ENCODE measurements at regions not wholly inside any gene's neighbourhood (a gene's known extent, or its start where the extent isn't known, plus 50 kb on each side); places are given as distances from the start of the nearest gene placed in this dataset.

DNA sequence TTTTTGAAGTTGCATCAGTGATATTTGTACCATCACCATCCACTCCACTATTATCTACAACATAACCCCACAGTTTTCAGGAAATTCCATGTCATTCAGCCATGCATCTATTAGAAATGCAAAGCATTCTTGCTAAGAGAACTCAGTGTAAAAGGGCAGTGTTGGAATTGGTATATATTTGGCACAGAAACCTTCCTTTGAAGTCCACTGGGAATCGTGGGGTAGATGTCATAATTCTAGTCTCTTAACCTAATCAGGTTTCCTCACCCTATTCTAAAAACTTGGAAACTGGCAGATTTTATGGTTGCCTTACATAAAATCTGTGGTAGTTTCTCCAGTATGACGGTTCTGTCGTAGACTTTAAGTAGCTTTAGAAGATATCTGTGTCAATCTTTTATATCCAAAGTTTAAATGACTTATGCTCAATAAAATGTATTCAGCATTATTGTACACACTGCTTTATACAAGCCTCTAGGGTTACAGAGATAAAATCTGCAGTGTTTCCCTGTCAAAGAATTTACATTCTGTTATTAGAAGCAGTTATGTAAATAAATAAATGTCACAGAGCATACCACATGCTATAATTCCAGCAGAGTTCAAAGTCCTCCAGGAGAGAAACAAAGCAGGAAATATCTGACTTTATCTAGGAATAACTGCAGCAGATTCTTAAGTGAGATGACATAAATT is 704.4 kb upstream of the CELF2 start:
- Histone ChIP-seq H3K4me3 (replicated peaks in 1 of 3; ENCODE audit: insufficient read depth in 1 of 3, low read depth in 1 of 3, low read length in 3 of 3) (no peak overlapping the region), H3K9me3 (replicated peaks; ENCODE audit: control insufficient read depth, insufficient read depth, low read length) (no peaks in the 10 kb centered on the region), H3K4me2 (ENCODE audit: insufficient read depth, low read length) (no peak overlapping the region), H3K36me3 (ENCODE audit: control insufficient read depth in 2 of 2, extremely low read depth in 1 of 2, insufficient read depth in 2 of 2, low read length in 2 of 2) (no peaks in the 10 kb centered on the region), H3K27me3 (ENCODE audit: control insufficient read depth in 2 of 2, insufficient read depth in 2 of 2, low read length in 2 of 2) (no peaks in the 10 kb centered on the region), H3K9me1 (replicated peaks; ENCODE audit: control insufficient read depth, extremely low read depth, insufficient read depth, low read length) (no peaks in the 10 kb centered on the region), H3K9ac (replicated peaks; ENCODE audit: extremely low read depth, insufficient read depth, low read length) (no peak overlapping the region), H2AFZ (ENCODE audit: low read depth, low read length) (no peak overlapping the region), H3K79me2 (ENCODE audit: control insufficient read depth, insufficient read depth, low read length) (no peaks in the 10 kb centered on the region), H4K20me1 (replicated peaks; ENCODE audit: control insufficient read depth, extremely low read depth, insufficient read depth, low read length) (no peaks in the 10 kb centered on the region), H3K4me1 (ENCODE audit: control insufficient read depth, extremely low read depth, insufficient read depth, low read length) (no peaks in the 10 kb centered on the region), H3K27ac (ENCODE audit: insufficient read depth, low read depth, low read length) (no peak overlapping the region)
- dilution Hi-C loops (cut with MboI; ENCODE audit: extremely low pct_ligation_motif_present, low sequenced_read_pairs) (no loop called here), intact Hi-C loops (cut with micrococcal nuclease) (no loop called here)
- no TSS peak for BruUV-seq (replicated peaks)
- ChIA-PET POLR2A (no interaction called here), CTCF (no interaction called here)
- FAIRE-seq: no peak
- no peak for DNase-seq (ENCODE audit: low read depth, low spot score)
- TF ChIP-seq FOS (IDR thresholded peaks at IDR 0.05; ENCODE audit: borderline replicate concordance, insufficient read depth, low read length) (no peak), MYC (IDR thresholded peaks at IDR 0.05; ENCODE audit: low read depth, low read length) (no peak), POLR2AphosphoS5 (IDR thresholded peaks at IDR 0.05; ENCODE audit: insufficient read depth, low read depth, low read length) (no peak), GATA2 (IDR thresholded peaks at IDR 0.05; ENCODE audit: insufficient read depth, insufficient read length, low read depth, low read length) (no peak), POLR2A (IDR thresholded peaks at IDR 0.05; ENCODE audit: low read depth, low read length) (no peak), EZH2 (IDR thresholded peaks at IDR 0.05; ENCODE audit: borderline replicate concordance, low read depth, low read length, severe bottlenecking) (no peak), JUN (IDR thresholded peaks at IDR 0.05; ENCODE audit: borderline replicate concordance, insufficient read depth, insufficient read length, low read depth) (no peak)
- TF ChIP-seq, protein P1, sequence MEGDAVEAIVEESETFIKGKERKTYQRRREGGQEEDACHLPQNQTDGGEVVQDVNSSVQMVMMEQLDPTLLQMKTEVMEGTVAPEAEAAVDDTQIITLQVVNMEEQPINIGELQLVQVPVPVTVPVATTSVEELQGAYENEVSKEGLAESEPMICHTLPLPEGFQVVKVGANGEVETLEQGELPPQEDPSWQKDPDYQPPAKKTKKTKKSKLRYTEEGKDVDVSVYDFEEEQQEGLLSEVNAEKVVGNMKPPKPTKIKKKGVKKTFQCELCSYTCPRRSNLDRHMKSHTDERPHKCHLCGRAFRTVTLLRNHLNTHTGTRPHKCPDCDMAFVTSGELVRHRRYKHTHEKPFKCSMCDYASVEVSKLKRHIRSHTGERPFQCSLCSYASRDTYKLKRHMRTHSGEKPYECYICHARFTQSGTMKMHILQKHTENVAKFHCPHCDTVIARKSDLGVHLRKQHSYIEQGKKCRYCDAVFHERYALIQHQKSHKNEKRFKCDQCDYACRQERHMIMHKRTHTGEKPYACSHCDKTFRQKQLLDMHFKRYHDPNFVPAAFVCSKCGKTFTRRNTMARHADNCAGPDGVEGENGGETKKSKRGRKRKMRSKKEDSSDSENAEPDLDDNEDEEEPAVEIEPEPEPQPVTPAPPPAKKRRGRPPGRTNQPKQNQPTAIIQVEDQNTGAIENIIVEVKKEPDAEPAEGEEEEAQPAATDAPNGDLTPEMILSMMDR (IDR thresholded peaks at IDR 0.05; ENCODE audit: extremely low read depth in 1 of 2, insufficient read depth in 1 of 2, low read depth in 1 of 2, low read length in 2 of 2): no peak
- TF ChIP-seq, protein P2, sequence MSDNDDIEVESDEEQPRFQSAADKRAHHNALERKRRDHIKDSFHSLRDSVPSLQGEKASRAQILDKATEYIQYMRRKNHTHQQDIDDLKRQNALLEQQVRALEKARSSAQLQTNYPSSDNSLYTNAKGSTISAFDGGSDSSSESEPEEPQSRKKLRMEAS (IDR thresholded peaks at IDR 0.05; ENCODE audit: insufficient read depth, insufficient read length): no peak

Measured in endothelial cell of umbilical vein (primary cell).